ENCODE measurements at regions not wholly inside any gene's neighbourhood (a gene's known extent, or its start where the extent isn't known, plus 50 kb on each side); places are given as distances from the start of the nearest gene placed in this dataset.

GRCh38 chr15:37397266-37398022 is 297.1 kb upstream of the MEIS2 start:
- TF ChIP-seq POLR2A (IDR thresholded peaks at IDR 0.05) (no peak), CTCF (IDR thresholded peaks at IDR 0.05) (no peak), EP300 (IDR thresholded peaks at IDR 0.05; ENCODE audit: low read depth) (no peak)
